ENCODE measurements at regions not wholly inside any gene's neighbourhood (a gene's known extent, or its start where the extent isn't known, plus 50 kb on each side); places are given as distances from the start of the nearest gene placed in this dataset.
"Not testable (repeated sequence)": the region's sequence is repeated elsewhere in the genome, so short reads cannot be mapped to it uniquely, and the experiment has no call there.

DNA sequence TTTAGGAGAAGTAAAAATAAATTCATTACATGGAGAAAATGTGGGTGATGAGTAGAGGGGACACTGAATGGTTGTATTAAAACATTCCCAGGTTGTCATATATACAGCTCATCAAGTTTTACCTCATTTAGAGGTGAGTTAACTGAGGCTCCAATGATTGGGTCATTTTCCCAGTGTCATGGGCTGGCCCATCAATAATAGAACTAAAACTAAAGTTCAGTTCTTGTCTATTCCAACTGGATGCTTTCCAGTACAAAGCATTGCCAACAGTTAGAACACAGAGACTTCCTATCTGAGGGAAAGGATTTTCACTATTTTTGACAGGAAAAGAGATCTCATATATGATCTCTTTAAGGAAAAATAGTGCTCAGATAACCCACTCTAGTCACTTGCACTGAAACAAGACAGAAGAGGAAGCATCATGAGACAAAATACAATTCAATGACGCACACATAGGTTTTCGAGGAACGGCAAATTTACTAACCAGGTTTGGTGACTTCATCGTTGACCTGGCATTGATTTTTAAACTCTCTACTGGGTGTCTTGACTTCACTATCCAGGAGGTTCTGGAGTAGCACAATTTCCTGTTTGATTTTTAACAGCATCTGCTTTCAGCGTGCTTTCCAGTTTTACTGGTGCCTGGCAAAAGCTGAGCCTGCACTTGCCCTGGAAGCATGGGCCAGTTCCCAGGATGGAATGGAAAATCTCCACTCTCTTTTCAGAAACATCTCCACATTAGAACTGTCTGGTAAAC is 195.5 kb upstream of the FBXL4 start:
- no peak overlapping the region for H3K27ac ChIP-seq (ENCODE audit: insufficient read depth, low read length)
- H3K36me3 ChIP-seq (ENCODE audit: control insufficient read depth, insufficient read depth, low read length), result no peaks in the 10 kb centered on the region
- no peaks in the 10 kb centered on the region for H3K27me3 ChIP-seq (ENCODE audit: control insufficient read depth, insufficient read depth, low read length)
- DNase-seq (ENCODE audit: low read depth in 2 of 2), result no peak
- H4K20me1 ChIP-seq (ENCODE audit: control insufficient read depth, extremely low read depth, insufficient read depth, low read length), result no peaks in the 10 kb centered on the region
- no peak overlapping the region for H3K4me2 ChIP-seq (ENCODE audit: extremely low read depth, insufficient read depth, low read length)
- H3K4me3 ChIP-seq (replicated peaks in 1 of 4; ENCODE audit: control extremely low read depth in 1 of 4, insufficient read depth in 1 of 4, low read depth in 3 of 4, low read length in 4 of 4), result no peak overlapping the region
- TF ChIP-seq, protein P1, sequence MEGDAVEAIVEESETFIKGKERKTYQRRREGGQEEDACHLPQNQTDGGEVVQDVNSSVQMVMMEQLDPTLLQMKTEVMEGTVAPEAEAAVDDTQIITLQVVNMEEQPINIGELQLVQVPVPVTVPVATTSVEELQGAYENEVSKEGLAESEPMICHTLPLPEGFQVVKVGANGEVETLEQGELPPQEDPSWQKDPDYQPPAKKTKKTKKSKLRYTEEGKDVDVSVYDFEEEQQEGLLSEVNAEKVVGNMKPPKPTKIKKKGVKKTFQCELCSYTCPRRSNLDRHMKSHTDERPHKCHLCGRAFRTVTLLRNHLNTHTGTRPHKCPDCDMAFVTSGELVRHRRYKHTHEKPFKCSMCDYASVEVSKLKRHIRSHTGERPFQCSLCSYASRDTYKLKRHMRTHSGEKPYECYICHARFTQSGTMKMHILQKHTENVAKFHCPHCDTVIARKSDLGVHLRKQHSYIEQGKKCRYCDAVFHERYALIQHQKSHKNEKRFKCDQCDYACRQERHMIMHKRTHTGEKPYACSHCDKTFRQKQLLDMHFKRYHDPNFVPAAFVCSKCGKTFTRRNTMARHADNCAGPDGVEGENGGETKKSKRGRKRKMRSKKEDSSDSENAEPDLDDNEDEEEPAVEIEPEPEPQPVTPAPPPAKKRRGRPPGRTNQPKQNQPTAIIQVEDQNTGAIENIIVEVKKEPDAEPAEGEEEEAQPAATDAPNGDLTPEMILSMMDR (conservative IDR thresholded peaks at IDR 0.05 in 1 of 2, IDR thresholded peaks at IDR 0.05 in 1 of 2; ENCODE audit: low read depth in 1 of 2, low read length in 2 of 2), result no peak
- no peak for TF ChIP-seq EZH2 (IDR thresholded peaks at IDR 0.05; ENCODE audit: low read length, missing control alignments)
- H3K79me2 ChIP-seq (ENCODE audit: control insufficient read depth, insufficient read depth, low read length), result no peaks in the 10 kb centered on the region
- no peak overlapping the region for H3K9ac ChIP-seq (ENCODE audit: insufficient read depth, low read length)
- H2AFZ ChIP-seq (ENCODE audit: low read length), result no peak overlapping the region
- no peaks in the 10 kb centered on the region for H3K9me3 ChIP-seq (ENCODE audit: control insufficient read depth, insufficient read depth, low read depth, low read length)
- no peaks in the 10 kb centered on the region for H3K4me1 ChIP-seq (ENCODE audit: control insufficient read depth, extremely low read depth, insufficient read depth, low read length)

DNA sequence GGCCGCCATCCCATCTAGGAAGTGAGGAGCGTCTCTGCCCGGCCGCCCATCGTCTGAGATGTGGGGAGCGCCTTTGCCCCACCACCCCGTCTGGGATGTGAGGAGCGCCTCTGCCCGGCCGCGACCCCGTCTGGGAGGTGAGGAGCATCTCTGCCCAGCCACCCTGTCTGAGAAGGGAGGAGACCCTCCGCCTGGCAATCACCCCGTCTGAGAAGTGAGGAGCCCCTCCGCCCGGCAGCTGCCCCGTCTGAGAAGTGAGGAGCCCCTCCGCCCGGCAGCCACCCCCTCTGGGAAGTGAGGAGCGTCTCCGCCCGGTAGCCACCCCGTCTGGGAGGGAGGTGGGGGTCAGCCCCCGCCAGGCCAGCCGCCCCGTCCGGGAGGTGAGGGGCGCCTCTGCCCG is 194.2 kb upstream of the FBXL4 start:
- not testable (repeated sequence) for H3K4me2 ChIP-seq (ENCODE audit: extremely low read depth, insufficient read depth, low read length)

DNA sequence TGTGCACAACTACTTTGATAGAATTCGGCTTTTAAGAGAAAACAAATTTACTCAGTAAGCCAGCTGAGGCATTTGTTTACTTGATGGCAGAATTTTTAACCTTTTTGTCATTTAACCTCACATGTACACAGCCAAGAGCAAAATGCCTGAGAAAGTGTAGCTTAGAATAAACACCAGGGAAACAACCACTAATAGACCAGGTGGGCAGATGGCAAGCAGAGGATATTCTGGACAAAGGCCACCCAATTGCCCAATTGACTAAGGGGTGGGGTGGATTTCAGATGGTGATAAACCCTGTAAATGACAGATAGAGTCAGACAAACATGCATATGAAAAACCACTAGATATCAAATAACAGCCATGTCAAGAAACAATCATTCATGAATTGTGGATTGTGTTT is 190.7 kb upstream of the FBXL4 start:
- Histone ChIP-seq H3K9ac (ENCODE audit: insufficient read depth, low read length) (no peak overlapping the region), H3K27me3 (ENCODE audit: control insufficient read depth, insufficient read depth, low read length) (no peaks in the 10 kb centered on the region), H3K9me3 (ENCODE audit: control insufficient read depth, insufficient read depth, low read depth, low read length) (no peaks in the 10 kb centered on the region), H3K4me3 (replicated peaks in 1 of 4; ENCODE audit: control extremely low read depth in 1 of 4, insufficient read depth in 1 of 4, low read depth in 3 of 4, low read length in 4 of 4) (no peak overlapping the region), H3K36me3 (ENCODE audit: control insufficient read depth, insufficient read depth, low read length) (no peaks in the 10 kb centered on the region), H3K4me1 (ENCODE audit: control insufficient read depth, extremely low read depth, insufficient read depth, low read length) (no peaks in the 10 kb centered on the region), H3K79me2 (ENCODE audit: control insufficient read depth, insufficient read depth, low read length) (no peaks in the 10 kb centered on the region), H4K20me1 (ENCODE audit: control insufficient read depth, extremely low read depth, insufficient read depth, low read length) (no peaks in the 10 kb centered on the region), H2AFZ (ENCODE audit: low read length) (no peak overlapping the region), H3K27ac (ENCODE audit: insufficient read depth, low read length) (no peak overlapping the region), H3K4me2 (ENCODE audit: extremely low read depth, insufficient read depth, low read length) (no peak overlapping the region)
- no peak for TF ChIP-seq EZH2 (IDR thresholded peaks at IDR 0.05; ENCODE audit: low read length, missing control alignments)
- TF ChIP-seq, protein P1 (conservative IDR thresholded peaks at IDR 0.05 in 1 of 2, IDR thresholded peaks at IDR 0.05 in 1 of 2; ENCODE audit: low read depth in 1 of 2, low read length in 2 of 2), result no peak
- no peak for DNase-seq (ENCODE audit: low read depth in 2 of 2)

More for the DNA sequence above, 194.2 kb upstream of the FBXL4 start:
- H3K79me2 ChIP-seq (ENCODE audit: control insufficient read depth, insufficient read depth, low read length); H3K27me3 ChIP-seq (ENCODE audit: control insufficient read depth, insufficient read depth, low read length); H4K20me1 ChIP-seq (ENCODE audit: control insufficient read depth, extremely low read depth, insufficient read depth, low read length); H3K9ac ChIP-seq (ENCODE audit: insufficient read depth, low read length); DNase-seq (ENCODE audit: low read depth in 2 of 2); H3K36me3 ChIP-seq (ENCODE audit: control insufficient read depth, insufficient read depth, low read length); H3K9me3 ChIP-seq (ENCODE audit: control insufficient read depth, insufficient read depth, low read depth, low read length); H2AFZ ChIP-seq (ENCODE audit: low read length); H3K27ac ChIP-seq (ENCODE audit: insufficient read depth, low read length); H3K4me3 ChIP-seq (replicated peaks in 1 of 4; ENCODE audit: control extremely low read depth in 1 of 4, insufficient read depth in 1 of 4, low read depth in 3 of 4, low read length in 4 of 4); H3K4me1 ChIP-seq (ENCODE audit: control insufficient read depth, extremely low read depth, insufficient read depth, low read length): not testable (repeated sequence)
